ENCODE measurements at regions not wholly inside any gene's neighbourhood (a gene's known extent, or its start where the extent isn't known, plus 50 kb on each side); places are given as distances from the start of the nearest gene placed in this dataset.
"Not testable (repeated sequence)": the region's sequence is repeated elsewhere in the genome, so short reads cannot be mapped to it uniquely, and the experiment has no call there.

- Mint-ChIP-seq H3K27me3 (ENCODE audit: low read depth) (peaks cover 36% of the 10 kb centered on the region), H3K27ac (no peak overlapping the region), H3K4me1 (ENCODE audit: low read depth) (peaks cover 12% of the 10 kb centered on the region), H3K9me3 (no peaks in the 10 kb centered on the region), H3K36me3 (ENCODE audit: low read depth) (no peaks in the 10 kb centered on the region), H3K4me3 (no peak overlapping the region)
- no peak for DNase-seq
- intact Hi-C loops (cut with micrococcal nuclease) = no loop called here
- CTCF ChIA-PET = interaction anchor here (0.5 kb wide), 1 partner anchor 179 kb away, joined by 3 read pairs; no protein-coding TSS in a partner anchor
Observed at GRCh38 chr1:10870493-10871096, 74.1 kb upstream of the CASZ1 start.

- Mint-ChIP-seq H3K4me3 (no peak overlapping the region), H3K27ac (no peak overlapping the region), H3K4me1 (ENCODE audit: low read depth) (no peaks in the 10 kb centered on the region), H3K36me3 (ENCODE audit: low read depth) (no peaks in the 10 kb centered on the region), H3K9me3 (no peaks in the 10 kb centered on the region), H3K27me3 (ENCODE audit: low read depth) (peaks cover 18% of the 10 kb centered on the region)
- DNase-seq = no peak
- CTCF ChIA-PET = no interaction called here
- intact Hi-C loops (cut with micrococcal nuclease) = no loop called here
Observed at GRCh38 chr1:10873189-10873588, 76.7 kb upstream of the CASZ1 start.

GRCh38 chr1:10874351-10874750, 77.9 kb upstream of the CASZ1 start:
- H3K27me3 Mint-ChIP-seq (ENCODE audit: low read depth) = peaks cover 9% of the 10 kb centered on the region
- intact Hi-C loops (cut with micrococcal nuclease) = no loop called here
- H3K4me3 Mint-ChIP-seq = no peak overlapping the region
- no peaks in the 10 kb centered on the region for H3K9me3 Mint-ChIP-seq
- no peaks in the 10 kb centered on the region for H3K36me3 Mint-ChIP-seq (ENCODE audit: low read depth)
- no peaks in the 10 kb centered on the region for H3K4me1 Mint-ChIP-seq (ENCODE audit: low read depth)
- CTCF ChIA-PET = interaction anchor here (0.6 kb wide), 1 partner anchor 104 kb away, joined by 3 read pairs; no protein-coding TSS in a partner anchor
- no peak for DNase-seq
- no peak overlapping the region for H3K27ac Mint-ChIP-seq

- no peaks in the 10 kb centered on the region for H3K9me3 Mint-ChIP-seq
- no peaks in the 10 kb centered on the region for H3K27me3 Mint-ChIP-seq (ENCODE audit: low read depth)
- H3K4me1 Mint-ChIP-seq (ENCODE audit: low read depth) = no peaks in the 10 kb centered on the region
- no peaks in the 10 kb centered on the region for H3K36me3 Mint-ChIP-seq (ENCODE audit: low read depth)
- intact Hi-C loops (cut with micrococcal nuclease) = no loop called here
- no peak overlapping the region for H3K27ac Mint-ChIP-seq
- H3K4me3 Mint-ChIP-seq = no peak overlapping the region
- no peak for DNase-seq
- CTCF ChIA-PET = no interaction called here
Observed at GRCh38 chr1:10877894-10878293, 81.4 kb upstream of the CASZ1 start.

- H3K4me3 Mint-ChIP-seq = no peak overlapping the region
- H3K9me3 Mint-ChIP-seq = no peaks in the 10 kb centered on the region
- intact Hi-C loops (cut with micrococcal nuclease) = no loop called here
- CTCF ChIA-PET = no interaction called here
- no peaks in the 10 kb centered on the region for H3K4me1 Mint-ChIP-seq (ENCODE audit: low read depth)
- no peaks in the 10 kb centered on the region for H3K27me3 Mint-ChIP-seq (ENCODE audit: low read depth)
- no peak for DNase-seq
- H3K27ac Mint-ChIP-seq = no peak overlapping the region
- no peaks in the 10 kb centered on the region for H3K36me3 Mint-ChIP-seq (ENCODE audit: low read depth)
Observed at GRCh38 chr1:10878469-10878868, 82.0 kb upstream of the CASZ1 start.

DNA sequence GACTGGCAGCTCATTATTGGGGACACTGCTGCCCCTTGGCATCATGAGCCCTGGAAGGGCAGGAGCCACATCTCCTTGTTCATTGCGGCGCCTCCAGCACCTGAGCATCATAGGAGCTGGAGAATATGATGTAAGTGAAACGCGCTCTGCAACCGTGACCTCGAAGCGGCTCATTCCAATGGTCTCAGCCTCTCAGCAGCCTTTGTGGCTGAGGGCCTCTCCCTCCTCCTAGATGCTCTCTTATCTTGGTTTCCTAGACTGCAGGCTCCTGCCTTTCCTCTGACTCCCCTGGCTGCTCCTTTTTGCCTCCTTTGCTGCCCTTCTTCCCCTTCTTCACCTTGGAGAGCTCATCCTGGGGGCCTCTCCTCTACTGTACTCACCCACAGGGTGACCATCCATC, 83.6 kb upstream of the CASZ1 start:
- DNase-seq = no peak
- intact Hi-C loops (cut with micrococcal nuclease) = no loop called here
- no peak overlapping the region for H3K27ac Mint-ChIP-seq
- no peak overlapping the region for H3K4me3 Mint-ChIP-seq
- no peaks in the 10 kb centered on the region for H3K9me3 Mint-ChIP-seq
- H3K4me1 Mint-ChIP-seq (ENCODE audit: low read depth) = no peaks in the 10 kb centered on the region
- H3K27me3 Mint-ChIP-seq (ENCODE audit: low read depth) = no peaks in the 10 kb centered on the region
- CTCF ChIA-PET = no interaction called here
- H3K36me3 Mint-ChIP-seq (ENCODE audit: low read depth) = no peaks in the 10 kb centered on the region

DNA sequence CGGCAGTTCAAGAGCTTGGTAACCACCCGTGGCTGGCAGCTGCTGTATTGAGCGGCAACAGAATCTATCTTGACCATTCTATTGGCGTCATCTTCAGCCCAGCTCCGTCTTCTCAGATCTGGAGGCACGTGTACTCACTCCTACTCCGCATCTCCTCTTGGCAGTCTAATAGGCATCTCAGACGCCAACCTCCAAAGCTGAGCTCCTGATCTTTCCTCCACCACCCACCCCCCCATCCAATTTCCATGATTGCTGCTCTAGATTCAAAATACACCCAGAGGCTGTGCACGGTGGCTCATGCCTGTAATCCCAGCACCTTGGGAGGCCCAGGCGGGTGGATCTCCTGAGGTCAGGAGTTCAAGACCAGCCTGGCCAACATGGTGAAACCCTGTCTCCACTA, 84.6 kb upstream of the CASZ1 start:
- Mint-ChIP-seq H3K36me3 (ENCODE audit: low read depth) (no peaks in the 10 kb centered on the region), H3K9me3 (no peaks in the 10 kb centered on the region), H3K4me3 (no peak overlapping the region), H3K4me1 (ENCODE audit: low read depth) (no peaks in the 10 kb centered on the region), H3K27ac (no peak overlapping the region), H3K27me3 (ENCODE audit: low read depth) (peaks cover 2% of the 10 kb centered on the region)
- no peak for DNase-seq
- intact Hi-C loops (cut with micrococcal nuclease) = no loop called here
- CTCF ChIA-PET = no interaction called here

GRCh38 chr1:10882069-10882468, 85.6 kb upstream of the CASZ1 start:
- Mint-ChIP-seq H3K36me3 (ENCODE audit: low read depth) (no peaks in the 10 kb centered on the region), H3K27me3 (ENCODE audit: low read depth) (peaks cover 6% of the 10 kb centered on the region), H3K4me1 (ENCODE audit: low read depth) (no peaks in the 10 kb centered on the region), H3K9me3 (no peaks in the 10 kb centered on the region), H3K27ac (no peak overlapping the region), H3K4me3 (no peak overlapping the region)
- no peak for DNase-seq
- CTCF ChIA-PET = no interaction called here
- intact Hi-C loops (cut with micrococcal nuclease) = no loop called here

- H3K9me3 Mint-ChIP-seq; H3K4me1 Mint-ChIP-seq (ENCODE audit: low read depth); H3K4me3 Mint-ChIP-seq; H3K27ac Mint-ChIP-seq; CTCF ChIA-PET; intact Hi-C loops (cut with micrococcal nuclease); DNase-seq; H3K36me3 Mint-ChIP-seq (ENCODE audit: low read depth): not testable (repeated sequence)
- H3K27me3 Mint-ChIP-seq (ENCODE audit: low read depth) = peaks cover 32% of the 10 kb centered on the region
Observed at GRCh38 chr1:10887032-10887431, 90.6 kb upstream of the CASZ1 start.

DNA sequence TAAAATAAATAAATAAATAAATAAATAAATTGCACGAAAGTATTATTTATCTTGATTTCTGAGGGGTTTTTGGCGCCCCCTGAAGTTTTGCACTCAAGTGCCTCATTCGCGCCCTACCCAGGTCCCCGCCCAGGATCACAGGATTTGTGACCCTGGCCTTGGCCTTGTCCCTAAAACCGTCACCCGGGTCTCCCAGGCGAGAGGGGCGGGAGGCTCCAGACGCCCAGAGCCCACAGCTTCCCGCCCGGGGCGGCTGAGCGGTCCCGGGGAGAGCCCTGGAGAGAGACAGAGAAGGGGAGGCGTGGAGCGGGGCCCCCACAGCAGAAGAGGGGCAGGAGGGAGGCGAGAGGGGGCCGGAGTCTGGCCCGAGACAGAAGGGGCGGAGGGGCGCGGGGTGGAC, 91.8 kb upstream of the CASZ1 start:
- DNase-seq = no peak
- Mint-ChIP-seq H3K27me3 (ENCODE audit: low read depth) (peaks cover 32% of the 10 kb centered on the region), H3K9me3 (no peaks in the 10 kb centered on the region), H3K4me1 (ENCODE audit: low read depth) (peaks cover 3% of the 10 kb centered on the region), H3K27ac (no peak overlapping the region), H3K4me3 (no peak overlapping the region), H3K36me3 (ENCODE audit: low read depth) (no peaks in the 10 kb centered on the region)
- intact Hi-C loops (cut with micrococcal nuclease) = no loop called here
- CTCF ChIA-PET = interaction anchor here (0.6 kb wide), 1 partner anchor 370 kb away, joined by 4 read pairs; no protein-coding TSS in a partner anchor

- H3K36me3 Mint-ChIP-seq (ENCODE audit: low read depth) = no peaks in the 10 kb centered on the region
- H3K4me3 Mint-ChIP-seq = no peak overlapping the region
- peaks cover 32% of the 10 kb centered on the region for H3K27me3 Mint-ChIP-seq (ENCODE audit: low read depth)
- no peaks in the 10 kb centered on the region for H3K9me3 Mint-ChIP-seq
- H3K4me1 Mint-ChIP-seq (ENCODE audit: low read depth) = peaks cover 3% of the 10 kb centered on the region
- no peak overlapping the region for H3K27ac Mint-ChIP-seq
- CTCF ChIA-PET = interaction anchor here (1.0 to 1.5 kb wide), 2 partner anchors 11 to 21 kb away, joined by 3 to 5 read pairs; no protein-coding TSS in a partner anchor
- DNase-seq = no peak
- intact Hi-C loops (cut with micrococcal nuclease) = no loop called here
Observed at GRCh38 chr1:10888791-10889649, 92.6 kb upstream of the CASZ1 start.

- no peaks in the 10 kb centered on the region for H3K36me3 Mint-ChIP-seq (ENCODE audit: low read depth)
- CTCF ChIA-PET = interaction anchor here (0.6 to 1.5 kb wide), 3 partner anchors 11 to 603 kb away, joined by 3 to 5 read pairs (median 4); no protein-coding TSS in a partner anchor
- no peak overlapping the region for H3K27ac Mint-ChIP-seq
- peaks cover 3% of the 10 kb centered on the region for H3K4me1 Mint-ChIP-seq (ENCODE audit: low read depth)
- no peak for DNase-seq
- peaks cover 32% of the 10 kb centered on the region for H3K27me3 Mint-ChIP-seq (ENCODE audit: low read depth)
- H3K4me3 Mint-ChIP-seq = no peak overlapping the region
- intact Hi-C loops (cut with micrococcal nuclease) = no loop called here
- no peaks in the 10 kb centered on the region for H3K9me3 Mint-ChIP-seq
Observed at GRCh38 chr1:10889650-10890353, 93.4 kb upstream of the CASZ1 start.

Data from activated naive CD4-positive, alpha-beta T cell treated with anti-CD3 and anti-CD28 coated beads for 36 hours (primary cell).